Neural crest cell (in vitro differentiated cells): ENCODE measurements at regions not wholly inside any gene's neighbourhood (a gene's known extent, or its start where the extent isn't known, plus 50 kb on each side); places are given as distances from the start of the nearest gene placed in this dataset.

ENCODE experiments used
- DNase-seq: peaks from one replicate; pipeline ENCODE4 v3.0.0; 2021; ENCODE audit warnings: low read depth, mixed read lengths, low spot score
- H3K27ac Mint-ChIP-seq: one replicate; pipeline ENCODE4 v1.8.0; 2021; ENCODE audit warnings: mild to moderate bottlenecking, mixed read lengths; ENCODE audit not compliant: unreplicated experiment
- H3K27me3 Mint-ChIP-seq: 2 replicates; pipeline ENCODE4 v1.8.0; 2021; ENCODE audit warnings: low read depth, mild to moderate bottlenecking, mixed read lengths
- H3K36me3 Mint-ChIP-seq: 2 replicates; pipeline ENCODE4 v1.8.0; 2021; ENCODE audit warnings: low read depth, mild to moderate bottlenecking, mixed read lengths
- H3K4me1 Mint-ChIP-seq: 2 replicates; pipeline ENCODE4 v1.8.0; 2021; ENCODE audit warnings: mixed read lengths
- H3K4me3 Mint-ChIP-seq: one replicate; pipeline ENCODE4 v1.8.0; 2021; ENCODE audit warnings: mild to moderate bottlenecking, mixed read lengths
- H3K9me3 Mint-ChIP-seq: 2 replicates; pipeline ENCODE4 v1.8.0; 2021; ENCODE audit warnings: mixed read lengths
- TF ChIP-seq, protein P1 (sequence below): fragments of 200-600 bp; sonication (generic); conservative IDR thresholded peaks from 2 replicates; pipeline ENCODE4 v1.5.0; 2021; ENCODE audit warnings: antibody characterized with exemption, mild to moderate bottlenecking

- H3K27ac Mint-ChIP-seq, result no peak overlapping the region
Observed at GRCh38 chr6:103085801-103086200, 1692.3 kb downstream of the GRIK2 start.

GRCh38 chr6:103081876-103082630 is 1688.5 kb downstream of the GRIK2 start:
- Mint-ChIP-seq H3K27ac (no peak overlapping the region), H3K4me3 (no peak overlapping the region), H3K27me3 (no peaks in the 10 kb centered on the region), H3K36me3 (no peaks in the 10 kb centered on the region), H3K9me3 (no peaks in the 10 kb centered on the region), H3K4me1 (no peaks in the 10 kb centered on the region)
- TF ChIP-seq, protein P1, sequence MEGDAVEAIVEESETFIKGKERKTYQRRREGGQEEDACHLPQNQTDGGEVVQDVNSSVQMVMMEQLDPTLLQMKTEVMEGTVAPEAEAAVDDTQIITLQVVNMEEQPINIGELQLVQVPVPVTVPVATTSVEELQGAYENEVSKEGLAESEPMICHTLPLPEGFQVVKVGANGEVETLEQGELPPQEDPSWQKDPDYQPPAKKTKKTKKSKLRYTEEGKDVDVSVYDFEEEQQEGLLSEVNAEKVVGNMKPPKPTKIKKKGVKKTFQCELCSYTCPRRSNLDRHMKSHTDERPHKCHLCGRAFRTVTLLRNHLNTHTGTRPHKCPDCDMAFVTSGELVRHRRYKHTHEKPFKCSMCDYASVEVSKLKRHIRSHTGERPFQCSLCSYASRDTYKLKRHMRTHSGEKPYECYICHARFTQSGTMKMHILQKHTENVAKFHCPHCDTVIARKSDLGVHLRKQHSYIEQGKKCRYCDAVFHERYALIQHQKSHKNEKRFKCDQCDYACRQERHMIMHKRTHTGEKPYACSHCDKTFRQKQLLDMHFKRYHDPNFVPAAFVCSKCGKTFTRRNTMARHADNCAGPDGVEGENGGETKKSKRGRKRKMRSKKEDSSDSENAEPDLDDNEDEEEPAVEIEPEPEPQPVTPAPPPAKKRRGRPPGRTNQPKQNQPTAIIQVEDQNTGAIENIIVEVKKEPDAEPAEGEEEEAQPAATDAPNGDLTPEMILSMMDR, result no peak
- DNase-seq, result no peak

More at GRCh38 chr6:103085801-103086200, 1692.3 kb downstream of the GRIK2 start:
- TF ChIP-seq, protein P1, result no peak
- H3K36me3 Mint-ChIP-seq, result no peaks in the 10 kb centered on the region
- no peak overlapping the region for H3K4me3 Mint-ChIP-seq
- no peaks in the 10 kb centered on the region for H3K9me3 Mint-ChIP-seq
- no peaks in the 10 kb centered on the region for H3K27me3 Mint-ChIP-seq
- DNase-seq, result no peak
- H3K4me1 Mint-ChIP-seq, result no peaks in the 10 kb centered on the region

DNA sequence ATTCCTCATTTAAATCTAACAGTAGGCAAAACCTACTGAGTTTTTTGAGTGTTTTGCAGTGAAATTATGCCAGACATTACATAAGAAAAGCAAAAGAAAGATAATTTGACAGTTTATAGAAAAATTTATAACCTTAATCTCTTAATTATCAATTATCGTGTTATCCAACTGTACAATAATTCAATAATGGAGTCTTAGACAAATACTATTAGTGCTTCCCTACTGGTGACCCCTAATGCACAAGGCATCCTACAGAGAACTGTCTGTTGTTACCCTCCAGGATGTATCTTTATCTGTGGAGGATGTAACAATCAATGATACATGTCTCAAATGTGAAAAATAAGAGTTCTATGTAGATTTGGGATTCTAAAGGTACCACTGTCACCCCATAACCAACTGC is 1687.6 kb downstream of the GRIK2 start:
- no peak overlapping the region for H3K27ac Mint-ChIP-seq
- no peak overlapping the region for H3K4me3 Mint-ChIP-seq
- TF ChIP-seq, protein P1, result no peak
- H3K36me3 Mint-ChIP-seq, result no peaks in the 10 kb centered on the region
- H3K27me3 Mint-ChIP-seq, result no peaks in the 10 kb centered on the region
- H3K4me1 Mint-ChIP-seq, result no peaks in the 10 kb centered on the region
- no peak for DNase-seq
- no peaks in the 10 kb centered on the region for H3K9me3 Mint-ChIP-seq

- Mint-ChIP-seq H3K36me3 (no peaks in the 10 kb centered on the region), H3K27me3 (no peaks in the 10 kb centered on the region), H3K27ac (no peak overlapping the region), H3K4me3 (no peak overlapping the region), H3K4me1 (no peaks in the 10 kb centered on the region), H3K9me3 (no peaks in the 10 kb centered on the region)
- DNase-seq, result no peak
- TF ChIP-seq, protein P1, result no peak
Observed at GRCh38 chr6:103080497-103080896, 1687.0 kb downstream of the GRIK2 start.

DNA sequence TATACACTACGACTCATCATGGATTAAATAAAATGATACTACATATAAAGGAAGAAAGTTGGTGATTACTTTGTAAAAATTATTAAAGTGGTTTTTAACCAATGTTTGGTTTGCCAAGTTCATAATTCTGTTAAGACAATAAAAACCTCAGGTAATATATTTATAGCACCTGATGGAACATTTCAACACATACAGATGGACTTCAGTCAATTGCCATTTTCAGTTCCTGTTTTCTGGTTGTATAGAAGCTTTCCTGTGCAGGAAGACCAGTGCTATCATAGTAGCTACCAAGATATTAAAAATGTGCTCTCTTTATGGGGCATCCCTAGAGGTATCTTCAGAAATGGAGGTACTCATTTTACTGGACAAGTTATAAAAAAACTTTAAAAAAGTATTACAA is 1686.4 kb downstream of the GRIK2 start:
- Mint-ChIP-seq H3K27me3 (no peaks in the 10 kb centered on the region), H3K4me3 (no peak overlapping the region), H3K27ac (no peak overlapping the region), H3K36me3 (no peaks in the 10 kb centered on the region), H3K4me1 (no peaks in the 10 kb centered on the region), H3K9me3 (no peaks in the 10 kb centered on the region)
- TF ChIP-seq, protein P1, result no peak
- no peak for DNase-seq
